ENCODE measurements at regions not wholly inside any gene's neighbourhood (a gene's known extent, or its start where the extent isn't known, plus 50 kb on each side); places are given as distances from the start of the nearest gene placed in this dataset.

DNA sequence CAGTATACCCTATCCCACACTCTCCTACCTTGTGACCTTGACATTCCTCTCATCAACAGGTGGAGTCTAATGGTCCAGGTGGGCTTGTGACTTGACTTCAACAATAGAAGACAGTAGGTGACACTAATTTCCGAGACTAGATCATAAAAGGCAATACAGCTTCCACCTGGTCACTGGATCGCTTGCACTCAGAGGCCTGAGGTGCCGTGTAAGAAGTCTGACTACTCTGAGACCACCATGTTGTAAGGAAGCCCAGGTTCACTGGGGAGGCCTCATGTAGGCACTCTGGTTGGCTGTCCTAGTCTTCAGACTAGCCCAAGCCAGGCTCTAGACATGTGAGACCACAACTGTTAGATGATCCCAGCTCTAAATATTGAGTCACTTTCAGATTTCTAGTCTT, 370.4 kb downstream of the MID1IP1 start:
- H3K9ac ChIP-seq (ENCODE audit: low read depth in 1 of 2, low read length in 2 of 2): no peak overlapping the region
- DNase-seq (ENCODE audit: low spot score): no peak
- H3K9me3 ChIP-seq (ENCODE audit: control insufficient read depth in 4 of 4, low read length in 3 of 4): no peaks in the 10 kb centered on the region
- H3K4me3 ChIP-seq (ENCODE audit: low read depth in 1 of 3, low read length in 3 of 3): no peak overlapping the region
- H3K27ac ChIP-seq (ENCODE audit: low read depth in 1 of 2, low read length in 2 of 2): no peak overlapping the region
- H3K36me3 ChIP-seq (ENCODE audit: control insufficient read depth in 4 of 4, insufficient read depth in 3 of 4, low read depth in 1 of 4, low read length in 3 of 4): no peaks in the 10 kb centered on the region
- WGBS: 100% methylated on average over 3 of the region's 3 CpGs
- peaks cover 0 to 5% (median 2%) of the 10 kb centered on the region in 4 donors for H3K4me1 ChIP-seq (ENCODE audit: control insufficient read depth in 4 of 4, insufficient read depth in 4 of 4, low read length in 3 of 4)
- no peaks in the 10 kb centered on the region for H3K27me3 ChIP-seq (ENCODE audit: control insufficient read depth in 4 of 4, insufficient read depth in 4 of 4, low read length in 3 of 4)
- TF ChIP-seq, protein P1, sequence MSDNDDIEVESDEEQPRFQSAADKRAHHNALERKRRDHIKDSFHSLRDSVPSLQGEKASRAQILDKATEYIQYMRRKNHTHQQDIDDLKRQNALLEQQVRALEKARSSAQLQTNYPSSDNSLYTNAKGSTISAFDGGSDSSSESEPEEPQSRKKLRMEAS (IDR thresholded peaks at IDR 0.05): no peak
- TF ChIP-seq NR2F2 (IDR thresholded peaks at IDR 0.05) (no peak), RAD21 (IDR thresholded peaks at IDR 0.05) (no peak), RXRA (IDR thresholded peaks at IDR 0.05) (no peak), YY1 (IDR thresholded peaks at IDR 0.05) (no peak), TAF1 (conservative IDR thresholded peaks at IDR 0.05) (no peak), SP1 (IDR thresholded peaks at IDR 0.05) (no peak), GABPA (IDR thresholded peaks at IDR 0.05 in 1 of 2, conservative IDR thresholded peaks at IDR 0.05 in 1 of 2) (no peak), HNF4A (conservative IDR thresholded peaks at IDR 0.05) (no peak), FOXA2 (IDR thresholded peaks at IDR 0.05) (no peak), HNF4G (IDR thresholded peaks at IDR 0.05) (no peak)
- TF ChIP-seq, protein P2, sequence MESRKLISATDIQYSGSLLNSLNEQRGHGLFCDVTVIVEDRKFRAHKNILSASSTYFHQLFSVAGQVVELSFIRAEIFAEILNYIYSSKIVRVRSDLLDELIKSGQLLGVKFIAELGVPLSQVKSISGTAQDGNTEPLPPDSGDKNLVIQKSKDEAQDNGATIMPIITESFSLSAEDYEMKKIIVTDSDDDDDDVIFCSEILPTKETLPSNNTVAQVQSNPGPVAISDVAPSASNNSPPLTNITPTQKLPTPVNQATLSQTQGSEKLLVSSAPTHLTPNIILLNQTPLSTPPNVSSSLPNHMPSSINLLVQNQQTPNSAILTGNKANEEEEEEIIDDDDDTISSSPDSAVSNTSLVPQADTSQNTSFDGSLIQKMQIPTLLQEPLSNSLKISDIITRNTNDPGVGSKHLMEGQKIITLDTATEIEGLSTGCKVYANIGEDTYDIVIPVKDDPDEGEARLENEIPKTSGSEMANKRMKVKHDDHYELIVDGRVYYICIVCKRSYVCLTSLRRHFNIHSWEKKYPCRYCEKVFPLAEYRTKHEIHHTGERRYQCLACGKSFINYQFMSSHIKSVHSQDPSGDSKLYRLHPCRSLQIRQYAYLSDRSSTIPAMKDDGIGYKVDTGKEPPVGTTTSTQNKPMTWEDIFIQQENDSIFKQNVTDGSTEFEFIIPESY (IDR thresholded peaks at IDR 0.05): no peak
- TF ChIP-seq, protein P3, sequence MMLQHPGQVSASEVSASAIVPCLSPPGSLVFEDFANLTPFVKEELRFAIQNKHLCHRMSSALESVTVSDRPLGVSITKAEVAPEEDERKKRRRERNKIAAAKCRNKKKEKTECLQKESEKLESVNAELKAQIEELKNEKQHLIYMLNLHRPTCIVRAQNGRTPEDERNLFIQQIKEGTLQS (IDR thresholded peaks at IDR 0.05): no peak
- TF ChIP-seq, protein P4, sequence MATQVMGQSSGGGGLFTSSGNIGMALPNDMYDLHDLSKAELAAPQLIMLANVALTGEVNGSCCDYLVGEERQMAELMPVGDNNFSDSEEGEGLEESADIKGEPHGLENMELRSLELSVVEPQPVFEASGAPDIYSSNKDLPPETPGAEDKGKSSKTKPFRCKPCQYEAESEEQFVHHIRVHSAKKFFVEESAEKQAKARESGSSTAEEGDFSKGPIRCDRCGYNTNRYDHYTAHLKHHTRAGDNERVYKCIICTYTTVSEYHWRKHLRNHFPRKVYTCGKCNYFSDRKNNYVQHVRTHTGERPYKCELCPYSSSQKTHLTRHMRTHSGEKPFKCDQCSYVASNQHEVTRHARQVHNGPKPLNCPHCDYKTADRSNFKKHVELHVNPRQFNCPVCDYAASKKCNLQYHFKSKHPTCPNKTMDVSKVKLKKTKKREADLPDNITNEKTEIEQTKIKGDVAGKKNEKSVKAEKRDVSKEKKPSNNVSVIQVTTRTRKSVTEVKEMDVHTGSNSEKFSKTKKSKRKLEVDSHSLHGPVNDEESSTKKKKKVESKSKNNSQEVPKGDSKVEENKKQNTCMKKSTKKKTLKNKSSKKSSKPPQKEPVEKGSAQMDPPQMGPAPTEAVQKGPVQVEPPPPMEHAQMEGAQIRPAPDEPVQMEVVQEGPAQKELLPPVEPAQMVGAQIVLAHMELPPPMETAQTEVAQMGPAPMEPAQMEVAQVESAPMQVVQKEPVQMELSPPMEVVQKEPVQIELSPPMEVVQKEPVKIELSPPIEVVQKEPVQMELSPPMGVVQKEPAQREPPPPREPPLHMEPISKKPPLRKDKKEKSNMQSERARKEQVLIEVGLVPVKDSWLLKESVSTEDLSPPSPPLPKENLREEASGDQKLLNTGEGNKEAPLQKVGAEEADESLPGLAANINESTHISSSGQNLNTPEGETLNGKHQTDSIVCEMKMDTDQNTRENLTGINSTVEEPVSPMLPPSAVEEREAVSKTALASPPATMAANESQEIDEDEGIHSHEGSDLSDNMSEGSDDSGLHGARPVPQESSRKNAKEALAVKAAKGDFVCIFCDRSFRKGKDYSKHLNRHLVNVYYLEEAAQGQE (IDR thresholded peaks at IDR 0.05): no peak

DNA sequence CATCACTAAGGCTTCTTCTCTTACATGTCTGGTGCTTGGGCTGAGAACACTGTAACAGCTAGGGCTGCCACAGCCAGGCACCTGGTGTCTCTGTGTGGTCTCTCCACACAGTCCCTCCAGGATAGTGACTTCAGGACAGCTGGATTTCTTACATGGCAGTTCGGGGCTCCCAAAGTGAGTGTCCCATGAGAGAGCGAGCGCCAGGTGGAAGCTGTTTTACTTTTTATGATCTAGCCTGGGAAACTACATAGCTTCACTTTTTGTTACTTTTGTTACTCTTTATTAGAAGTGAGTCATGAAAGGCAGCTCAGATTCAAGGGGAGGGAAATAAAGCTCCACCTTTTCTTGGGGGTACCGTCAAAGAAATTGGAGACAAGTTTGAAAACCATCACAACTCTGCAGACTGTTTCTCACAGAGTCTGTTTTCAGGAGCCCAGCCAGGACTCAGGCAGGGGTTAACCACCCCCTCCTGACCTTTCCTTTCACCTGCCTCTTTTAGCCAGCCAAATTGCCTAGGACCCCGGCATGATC, 373.0 kb downstream of the MID1IP1 start:
- Histone ChIP-seq H3K27me3 (ENCODE audit: control insufficient read depth in 4 of 4, insufficient read depth in 4 of 4, low read length in 3 of 4) (no peaks in the 10 kb centered on the region), H3K4me1 (ENCODE audit: control insufficient read depth in 4 of 4, insufficient read depth in 4 of 4, low read length in 3 of 4) (peaks cover 0 to 5% (median 2%) of the 10 kb centered on the region in 4 donors), H3K4me3 (ENCODE audit: low read depth in 1 of 3, low read length in 3 of 3) (no peak overlapping the region), H3K27ac (ENCODE audit: low read depth in 1 of 2, low read length in 2 of 2) (no peak overlapping the region), H3K36me3 (ENCODE audit: control insufficient read depth in 4 of 4, insufficient read depth in 3 of 4, low read depth in 1 of 4, low read length in 3 of 4) (no peaks in the 10 kb centered on the region), H3K9ac (ENCODE audit: low read depth in 1 of 2, low read length in 2 of 2) (no peak overlapping the region), H3K9me3 (ENCODE audit: control insufficient read depth in 4 of 4, low read length in 3 of 4) (no peaks in the 10 kb centered on the region)
- TF ChIP-seq, protein P1 (IDR thresholded peaks at IDR 0.05): no peak
- TF ChIP-seq TAF1 (conservative IDR thresholded peaks at IDR 0.05): no peak
- TF ChIP-seq GABPA (IDR thresholded peaks at IDR 0.05 in 1 of 2, conservative IDR thresholded peaks at IDR 0.05 in 1 of 2): no peak
- TF ChIP-seq, protein P5, sequence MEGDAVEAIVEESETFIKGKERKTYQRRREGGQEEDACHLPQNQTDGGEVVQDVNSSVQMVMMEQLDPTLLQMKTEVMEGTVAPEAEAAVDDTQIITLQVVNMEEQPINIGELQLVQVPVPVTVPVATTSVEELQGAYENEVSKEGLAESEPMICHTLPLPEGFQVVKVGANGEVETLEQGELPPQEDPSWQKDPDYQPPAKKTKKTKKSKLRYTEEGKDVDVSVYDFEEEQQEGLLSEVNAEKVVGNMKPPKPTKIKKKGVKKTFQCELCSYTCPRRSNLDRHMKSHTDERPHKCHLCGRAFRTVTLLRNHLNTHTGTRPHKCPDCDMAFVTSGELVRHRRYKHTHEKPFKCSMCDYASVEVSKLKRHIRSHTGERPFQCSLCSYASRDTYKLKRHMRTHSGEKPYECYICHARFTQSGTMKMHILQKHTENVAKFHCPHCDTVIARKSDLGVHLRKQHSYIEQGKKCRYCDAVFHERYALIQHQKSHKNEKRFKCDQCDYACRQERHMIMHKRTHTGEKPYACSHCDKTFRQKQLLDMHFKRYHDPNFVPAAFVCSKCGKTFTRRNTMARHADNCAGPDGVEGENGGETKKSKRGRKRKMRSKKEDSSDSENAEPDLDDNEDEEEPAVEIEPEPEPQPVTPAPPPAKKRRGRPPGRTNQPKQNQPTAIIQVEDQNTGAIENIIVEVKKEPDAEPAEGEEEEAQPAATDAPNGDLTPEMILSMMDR (IDR thresholded peaks at IDR 0.05; ENCODE audit: low read depth, low read length, missing input control): no peak
- no peak for TF ChIP-seq FOXA2 (IDR thresholded peaks at IDR 0.05)
- TF ChIP-seq JUND (IDR thresholded peaks at IDR 0.05): no peak
- no peak for DNase-seq (ENCODE audit: low spot score)
- 68% methylated on average over 5 of the region's 5 CpGs for WGBS
